GM18505 (cell line): ENCODE measurements at regions not wholly inside any gene's neighbourhood (a gene's known extent, or its start where the extent isn't known, plus 50 kb on each side); places are given as distances from the start of the nearest gene placed in this dataset.

ENCODE experiments used
- ATAC-seq: cut with Tn5 transposase; IDR thresholded peaks from one replicate; pipeline ENCODE4 v1.9.1; 2021; ENCODE audit not compliant: unreplicated experiment
- POLR2A ChIP-seq: IDR thresholded peaks from 4 replicates; pipeline ENCODE4 v1.6.1; 2011; ENCODE audit warnings: borderline replicate concordance; ENCODE audit not compliant: insufficient read depth, insufficient read length; ENCODE audit errors: extremely low read depth

GRCh38 chr5:121735618-121736017, 116.1 kb upstream of the FTMT start:
- TF ChIP-seq POLR2A, result no peak

GRCh38 chr5:121737120-121737519, 114.6 kb upstream of the FTMT start:
- no peak for ATAC-seq
- TF ChIP-seq POLR2A, result no peak

More at GRCh38 chr5:121735618-121736017, 116.1 kb upstream of the FTMT start:
- no peak for ATAC-seq

DNA sequence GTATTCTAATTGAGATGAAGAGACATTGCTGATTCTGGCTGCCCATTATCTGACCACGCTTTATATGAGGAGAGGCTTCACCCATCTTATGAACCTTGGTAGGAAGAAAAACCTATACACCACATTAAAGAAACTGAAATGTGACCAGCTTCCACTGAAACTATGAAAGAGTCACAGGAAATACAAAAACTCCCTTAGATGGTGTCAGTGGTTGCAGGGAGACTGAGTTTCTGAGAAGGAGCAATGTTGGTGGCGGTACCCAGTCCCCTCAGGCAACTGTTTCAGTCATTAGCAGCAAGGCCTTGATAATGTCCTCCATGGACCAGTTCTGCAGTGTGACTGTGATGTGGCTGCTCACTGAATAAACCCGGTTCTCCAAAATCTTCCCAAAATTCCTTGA, 110.5 kb upstream of the FTMT start:
- ATAC-seq, result no peak
- TF ChIP-seq POLR2A, result no peak

DNA sequence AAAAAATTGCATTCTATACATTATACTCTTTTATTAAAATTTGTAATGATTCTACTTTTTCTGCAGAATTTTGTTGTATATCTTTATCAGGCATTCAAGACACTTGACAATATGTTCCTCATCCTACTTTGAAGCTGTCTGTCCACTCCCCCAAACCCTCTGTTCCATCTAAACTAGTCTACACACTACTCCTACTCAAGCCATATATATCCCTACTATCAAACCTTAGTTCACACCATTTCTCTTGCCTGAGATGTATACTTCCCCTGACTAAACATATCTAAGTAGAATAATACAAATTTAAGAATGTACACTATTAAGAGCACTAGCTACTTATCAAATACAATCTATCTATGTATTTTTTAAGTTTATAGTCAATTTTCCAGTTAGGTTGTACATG, 107.1 kb upstream of the FTMT start:
- ATAC-seq, result no peak
- TF ChIP-seq POLR2A, result no peak

GRCh38 chr5:121745407-121745806, 106.3 kb upstream of the FTMT start:
- no peak for TF ChIP-seq POLR2A
- no peak for ATAC-seq

- no peak for TF ChIP-seq POLR2A
- no peak for ATAC-seq
These were observed 104.9 kb upstream of the FTMT start for GRCh38 chr5:121746763-121747162.

- ATAC-seq, result no peak
These were observed 103.0 kb upstream of the FTMT start for GRCh38 chr5:121748686-121749085.

GRCh38 chr5:121752149-121752548, 99.5 kb upstream of the FTMT start:
- TF ChIP-seq POLR2A, result no peak
- no peak for ATAC-seq

More at GRCh38 chr5:121748686-121749085, 103.0 kb upstream of the FTMT start:
- no peak for TF ChIP-seq POLR2A

GRCh38 chr5:121755266-121755665, 96.4 kb upstream of the FTMT start:
- ATAC-seq, result no peak
- TF ChIP-seq POLR2A, result no peak

DNA sequence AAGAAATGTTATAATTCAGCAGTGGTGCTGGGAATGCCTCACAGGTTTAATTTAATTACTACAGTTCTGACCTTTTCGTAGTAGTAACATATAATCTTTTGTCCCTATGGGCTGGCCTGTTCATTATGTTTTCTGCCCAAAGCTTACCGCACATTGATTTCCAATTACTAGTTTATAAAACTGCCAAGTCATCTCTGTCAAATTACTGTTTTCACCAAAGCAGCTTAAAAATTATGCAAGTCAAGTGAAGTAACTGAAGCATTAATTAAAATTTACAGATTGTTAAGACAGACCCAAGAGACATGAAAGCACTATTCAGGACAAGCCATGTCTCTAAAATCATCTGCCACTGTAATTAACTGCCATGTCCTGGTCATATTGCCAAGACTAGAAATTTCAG, 93.9 kb upstream of the FTMT start:
- TF ChIP-seq POLR2A, result no peak
- no peak for ATAC-seq

GRCh38 chr5:121758615-121759014, 93.1 kb upstream of the FTMT start:
- TF ChIP-seq POLR2A, result no peak
- no peak for ATAC-seq

- no peak for TF ChIP-seq POLR2A
- ATAC-seq, result no peak
These were observed 89.3 kb upstream of the FTMT start for GRCh38 chr5:121762426-121762825.

DNA sequence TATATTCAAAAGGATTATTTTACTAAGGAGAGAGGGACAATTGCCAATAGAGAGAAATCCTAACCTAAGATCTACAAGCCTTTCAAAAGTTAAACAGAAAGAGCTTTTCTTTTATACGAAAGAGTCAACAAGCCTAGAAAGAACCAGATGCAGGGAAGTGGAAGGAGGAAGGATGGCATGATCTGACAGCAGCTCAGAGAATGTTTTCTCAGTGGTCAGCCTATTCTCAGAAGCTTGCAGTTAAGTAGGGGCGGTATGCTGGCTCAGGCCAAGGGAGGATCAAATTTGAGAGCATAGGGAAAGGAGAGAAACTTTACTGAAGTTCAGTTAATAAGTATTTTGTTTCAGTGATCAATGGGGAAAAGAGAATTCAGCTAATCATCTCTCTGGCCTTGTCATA, 88.0 kb upstream of the FTMT start:
- ATAC-seq, result no peak

DNA sequence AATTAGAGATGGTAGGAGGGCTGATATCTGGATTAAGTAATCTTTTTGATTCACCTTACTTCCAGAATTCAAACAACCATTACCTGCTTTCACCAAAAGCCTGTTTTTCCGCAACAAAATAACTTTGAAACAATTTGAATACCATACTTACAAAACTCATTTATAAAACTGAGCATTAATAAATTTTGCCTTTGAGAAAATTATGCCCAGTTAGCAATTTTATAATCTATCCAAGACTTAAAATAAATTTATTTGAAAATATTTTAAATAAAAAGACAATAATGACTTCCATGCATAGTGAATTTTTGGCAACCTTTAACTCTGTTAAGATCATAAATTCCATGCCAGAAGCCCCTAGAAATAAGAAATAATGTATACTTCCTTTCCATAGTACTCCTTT, 71.3 kb upstream of the FTMT start:
- TF ChIP-seq POLR2A, result no peak
- ATAC-seq, result no peak

More for the DNA sequence above, 88.0 kb upstream of the FTMT start:
- TF ChIP-seq POLR2A, result no peak

GRCh38 chr5:121783700-121784099, 68.0 kb upstream of the FTMT start:
- no peak for ATAC-seq
- TF ChIP-seq POLR2A, result no peak
